ENCODE measurements at regions not wholly inside any gene's neighbourhood (a gene's known extent, or its start where the extent isn't known, plus 50 kb on each side); places are given as distances from the start of the nearest gene placed in this dataset.

- TF ChIP-seq ZNF274 (IDR thresholded peaks at IDR 0.05; ENCODE audit: borderline replicate concordance, extremely low read depth, low read length) (no peak), USF2 (IDR thresholded peaks at IDR 0.05; ENCODE audit: low read length) (no peak), GABPA (IDR thresholded peaks at IDR 0.05; ENCODE audit: borderline replicate concordance, insufficient read depth, low read length) (no peak), CBX5 (IDR thresholded peaks at IDR 0.05; ENCODE audit: low read depth, low read length) (no peak), CTCF (IDR thresholded peaks at IDR 0.05; ENCODE audit: control extremely low read depth in 1 of 3, insufficient read depth in 1 of 3, low read depth in 1 of 3, low read length in 3 of 3) (peak in 2 of 3 experiments; percentile 12 to 13; a peak in 2 of 4 replicates), MAX (IDR thresholded peaks at IDR 0.05) (no peak), SUZ12 (IDR thresholded peaks at IDR 0.05; ENCODE audit: low read length) (no peak)
These were observed 96.5 kb downstream of the OTUD1 start for GRCh38 chr10:23535381-23535780.
